ENCODE measurements at regions not wholly inside any gene's neighbourhood (a gene's known extent, or its start where the extent isn't known, plus 50 kb on each side); places are given as distances from the start of the nearest gene placed in this dataset.

DNA sequence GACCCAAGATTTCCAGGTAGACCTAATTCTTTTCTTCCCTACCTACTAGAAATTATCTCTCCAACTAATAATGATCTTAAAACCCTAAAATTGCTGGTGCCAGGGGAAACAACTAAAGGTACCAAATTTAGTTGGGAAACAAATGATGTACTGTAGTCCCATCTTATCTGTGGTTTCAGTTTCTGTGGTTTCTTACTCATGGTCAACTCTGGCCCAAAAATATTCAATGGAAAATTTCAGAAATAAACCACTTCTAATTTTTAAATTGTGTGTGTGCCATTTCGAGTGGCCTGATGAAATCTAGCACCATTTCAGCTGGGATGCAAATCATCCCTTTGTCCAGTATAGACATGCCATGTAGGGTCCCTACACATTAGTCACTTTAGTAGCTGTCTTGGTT is 475.2 kb upstream of the EPHA7 start:
- TF ChIP-seq, protein P1, sequence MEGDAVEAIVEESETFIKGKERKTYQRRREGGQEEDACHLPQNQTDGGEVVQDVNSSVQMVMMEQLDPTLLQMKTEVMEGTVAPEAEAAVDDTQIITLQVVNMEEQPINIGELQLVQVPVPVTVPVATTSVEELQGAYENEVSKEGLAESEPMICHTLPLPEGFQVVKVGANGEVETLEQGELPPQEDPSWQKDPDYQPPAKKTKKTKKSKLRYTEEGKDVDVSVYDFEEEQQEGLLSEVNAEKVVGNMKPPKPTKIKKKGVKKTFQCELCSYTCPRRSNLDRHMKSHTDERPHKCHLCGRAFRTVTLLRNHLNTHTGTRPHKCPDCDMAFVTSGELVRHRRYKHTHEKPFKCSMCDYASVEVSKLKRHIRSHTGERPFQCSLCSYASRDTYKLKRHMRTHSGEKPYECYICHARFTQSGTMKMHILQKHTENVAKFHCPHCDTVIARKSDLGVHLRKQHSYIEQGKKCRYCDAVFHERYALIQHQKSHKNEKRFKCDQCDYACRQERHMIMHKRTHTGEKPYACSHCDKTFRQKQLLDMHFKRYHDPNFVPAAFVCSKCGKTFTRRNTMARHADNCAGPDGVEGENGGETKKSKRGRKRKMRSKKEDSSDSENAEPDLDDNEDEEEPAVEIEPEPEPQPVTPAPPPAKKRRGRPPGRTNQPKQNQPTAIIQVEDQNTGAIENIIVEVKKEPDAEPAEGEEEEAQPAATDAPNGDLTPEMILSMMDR (optimal IDR thresholded peaks at IDR 0.05 in 1 of 3, IDR thresholded peaks at IDR 0.05 in 1 of 3, conservative IDR thresholded peaks at IDR 0.05 in 1 of 3; ENCODE audit: extremely low read depth in 1 of 3, insufficient read depth in 2 of 3, low read length in 3 of 3), result no peak
- TF ChIP-seq EZH2 (IDR thresholded peaks at IDR 0.05; ENCODE audit: low read length), result no peak
- Histone ChIP-seq H3K4me1 (ENCODE audit: control insufficient read depth, extremely low read depth, insufficient read depth, low read length) (no peaks in the 10 kb centered on the region), H3K9me3 (ENCODE audit: control insufficient read depth, low read depth, low read length) (no peaks in the 10 kb centered on the region), H3K27ac (ENCODE audit: control insufficient read depth, insufficient read depth, low read length) (no peak overlapping the region), H2AFZ (ENCODE audit: control insufficient read depth, low read length) (no peak overlapping the region), H3K9me1 (ENCODE audit: control insufficient read depth, extremely low read depth, insufficient read depth, low read length) (no peaks in the 10 kb centered on the region), H3K36me3 (ENCODE audit: control insufficient read depth in 2 of 2, extremely low read depth in 1 of 2, insufficient read depth in 2 of 2, low read length in 2 of 2) (no peaks in the 10 kb centered on the region), H3K4me3 (ENCODE audit: control insufficient read depth in 2 of 3, extremely low read depth in 1 of 3, insufficient read depth in 2 of 3, low read depth in 1 of 3, low read length in 3 of 3) (no peak overlapping the region), H3K4me2 (ENCODE audit: control insufficient read depth, extremely low read depth, insufficient read depth, low read depth, low read length) (no peak overlapping the region), H3K79me2 (ENCODE audit: control insufficient read depth, insufficient read depth, low read length) (no peaks in the 10 kb centered on the region), H3K9ac (ENCODE audit: control insufficient read depth, extremely low read depth, insufficient read depth, low read length) (no peak overlapping the region), H3K27me3 (ENCODE audit: control insufficient read depth, extremely low read depth, insufficient read depth, low read length) (no peaks in the 10 kb centered on the region), H4K20me1 (ENCODE audit: control insufficient read depth, extremely low read depth, insufficient read depth, low read length) (no peaks in the 10 kb centered on the region)
- FAIRE-seq (no peak), DNase-seq (ENCODE audit: low read depth, low spot score) (no peak)
- dilution Hi-C loops (cut with MboI; ENCODE audit: extremely low pct_ligation_motif_present, low sequenced_read_pairs), result no loop called here

DNA sequence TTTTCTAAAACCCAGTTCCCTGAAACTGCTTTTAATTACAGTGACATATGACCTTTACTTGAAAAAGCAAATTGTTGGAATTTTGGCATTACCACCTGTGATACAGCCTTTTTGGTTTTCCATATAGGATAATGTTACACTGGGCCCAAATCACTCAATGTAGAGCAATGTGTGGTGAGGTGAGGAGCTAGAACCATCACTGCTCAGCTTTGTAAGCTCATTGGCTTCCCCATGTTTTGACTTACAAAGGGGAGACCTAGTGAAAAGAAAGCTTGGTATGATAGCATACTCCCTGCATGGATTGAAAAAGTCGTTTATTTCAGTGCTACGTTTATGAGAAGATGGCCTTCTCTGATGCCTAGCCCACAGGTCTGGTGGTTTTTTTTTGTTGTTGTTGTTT is 470.4 kb upstream of the EPHA7 start:
- Histone ChIP-seq H3K9me3 (ENCODE audit: control insufficient read depth, low read depth, low read length) (no peaks in the 10 kb centered on the region), H3K79me2 (ENCODE audit: control insufficient read depth, insufficient read depth, low read length) (no peaks in the 10 kb centered on the region), H3K9ac (ENCODE audit: control insufficient read depth, extremely low read depth, insufficient read depth, low read length) (no peak overlapping the region), H3K4me1 (ENCODE audit: control insufficient read depth, extremely low read depth, insufficient read depth, low read length) (no peaks in the 10 kb centered on the region), H3K27me3 (ENCODE audit: control insufficient read depth, extremely low read depth, insufficient read depth, low read length) (no peaks in the 10 kb centered on the region), H3K9me1 (ENCODE audit: control insufficient read depth, extremely low read depth, insufficient read depth, low read length) (no peaks in the 10 kb centered on the region), H2AFZ (ENCODE audit: control insufficient read depth, low read length) (no peak overlapping the region), H3K4me2 (ENCODE audit: control insufficient read depth, extremely low read depth, insufficient read depth, low read depth, low read length) (no peak overlapping the region), H3K4me3 (ENCODE audit: control insufficient read depth in 2 of 3, extremely low read depth in 1 of 3, insufficient read depth in 2 of 3, low read depth in 1 of 3, low read length in 3 of 3) (no peak overlapping the region), H3K36me3 (ENCODE audit: control insufficient read depth in 2 of 2, extremely low read depth in 1 of 2, insufficient read depth in 2 of 2, low read length in 2 of 2) (no peaks in the 10 kb centered on the region), H3K27ac (ENCODE audit: control insufficient read depth, insufficient read depth, low read length) (no peak overlapping the region), H4K20me1 (ENCODE audit: control insufficient read depth, extremely low read depth, insufficient read depth, low read length) (no peaks in the 10 kb centered on the region)
- TF ChIP-seq EZH2 (IDR thresholded peaks at IDR 0.05; ENCODE audit: low read length), result no peak
- TF ChIP-seq, protein P1 (optimal IDR thresholded peaks at IDR 0.05 in 1 of 3, IDR thresholded peaks at IDR 0.05 in 1 of 3, conservative IDR thresholded peaks at IDR 0.05 in 1 of 3; ENCODE audit: extremely low read depth in 1 of 3, insufficient read depth in 2 of 3, low read length in 3 of 3), result no peak
- no peak for FAIRE-seq
- dilution Hi-C loops (cut with MboI; ENCODE audit: extremely low pct_ligation_motif_present, low sequenced_read_pairs), result no loop called here
- no peak for DNase-seq (ENCODE audit: low read depth, low spot score)
